GM21423 (cell line): ENCODE measurements at regions not wholly inside any gene's neighbourhood (a gene's known extent, or its start where the extent isn't known, plus 50 kb on each side); places are given as distances from the start of the nearest gene placed in this dataset.

Source experiments
- ATAC-seq: cut with Tn5 transposase; IDR thresholded peaks from one replicate; pipeline ENCODE4 v1.9.1; 2021; ENCODE audit warnings: mild to moderate bottlenecking, moderate library complexity; ENCODE audit not compliant: unreplicated experiment

DNA sequence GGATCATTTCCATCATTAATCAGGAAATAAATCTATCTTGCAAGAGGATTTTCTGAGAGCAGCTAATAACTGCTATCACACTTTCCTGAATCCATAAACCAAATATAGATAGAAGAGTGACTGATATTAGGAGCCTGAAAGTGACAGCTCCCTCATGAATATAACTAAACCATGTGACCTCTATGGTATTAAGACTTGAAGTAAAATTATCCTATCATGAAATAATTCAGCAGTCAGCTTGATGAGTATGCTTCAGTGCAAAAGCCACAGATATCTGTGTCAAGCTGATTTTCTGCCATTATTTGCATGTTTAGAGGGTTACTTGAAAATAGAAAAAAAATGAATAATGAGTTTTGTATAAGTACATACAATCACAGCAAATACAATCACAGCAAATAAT, 80.1 kb upstream of the PPP1R3A start:
- no peak for ATAC-seq

- no peak for ATAC-seq
Observed at GRCh38 chr7:113996405-113996804, 77.6 kb upstream of the PPP1R3A start.

DNA sequence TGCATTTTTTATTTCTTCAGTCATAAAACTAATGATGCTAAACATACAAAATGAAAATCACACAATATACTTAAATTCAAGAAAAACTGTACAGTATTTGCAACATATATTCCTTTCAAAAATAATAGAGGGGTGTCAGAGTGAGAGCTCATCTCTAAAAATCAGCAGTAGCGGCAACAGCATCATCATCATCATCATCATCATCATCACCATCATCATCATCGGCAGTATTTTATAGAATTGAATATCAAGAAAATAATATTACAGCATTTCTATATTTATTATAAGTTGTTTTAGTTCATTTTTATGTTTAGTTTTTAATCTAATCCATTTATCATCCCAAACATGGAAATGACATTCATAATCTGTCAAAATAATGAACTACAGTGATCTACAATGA, 67.4 kb upstream of the PPP1R3A start:
- no peak for ATAC-seq

DNA sequence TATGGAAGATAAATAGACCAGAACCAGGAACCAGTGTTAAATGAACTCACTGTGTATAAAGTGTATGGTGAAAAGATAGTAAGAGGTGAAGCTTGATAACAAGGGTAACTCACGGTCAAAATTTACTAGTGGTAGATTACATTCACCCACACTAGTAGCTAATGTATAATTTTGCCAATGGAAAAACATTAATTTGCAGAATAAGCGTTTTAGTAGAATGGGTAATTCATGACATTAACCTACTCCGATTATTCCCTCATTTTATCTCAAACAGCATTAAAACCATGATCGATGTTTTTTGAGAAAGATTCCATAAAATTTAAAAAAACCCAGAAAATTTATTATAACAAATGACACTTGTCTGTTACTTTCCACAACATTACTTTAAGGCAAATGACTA, 57.7 kb upstream of the PPP1R3A start:
- ATAC-seq, result no peak

DNA sequence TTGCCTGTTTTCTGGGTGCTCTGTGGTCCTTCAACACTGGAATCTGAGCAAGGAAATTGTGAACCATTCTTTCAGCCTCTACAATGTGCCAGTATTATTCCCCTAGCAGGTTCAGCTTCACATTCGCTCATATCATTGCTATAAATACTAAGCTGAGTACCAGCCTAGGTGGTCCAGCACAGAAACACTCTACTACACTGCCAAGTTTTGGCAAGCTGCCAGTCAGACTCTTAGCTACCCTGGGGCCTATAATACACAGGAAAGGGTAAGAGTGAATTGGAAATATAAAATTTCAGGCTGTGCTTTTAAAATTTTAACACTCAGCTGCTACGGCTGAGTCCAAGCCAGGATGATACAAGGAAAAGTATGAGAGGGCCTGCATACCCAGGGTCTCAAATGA, 49.9 kb upstream of the PPP1R3A start:
- ATAC-seq, result no peak
